ENCODE measurements at regions not wholly inside any gene's neighbourhood (a gene's known extent, or its start where the extent isn't known, plus 50 kb on each side); places are given as distances from the start of the nearest gene placed in this dataset.

- DNase-seq (ENCODE audit: low read depth): no peak
- TF ChIP-seq CTCF (IDR thresholded peaks at IDR 0.05; ENCODE audit: low read depth, low read length, missing control alignments): no peak
- H3K4me3 ChIP-seq (ENCODE audit: low read depth, low read length): no peak overlapping the region
Observed at GRCh38 chrX:124518885-124519284, 172.5 kb downstream of the SH2D1A start.

- TF ChIP-seq CTCF (IDR thresholded peaks at IDR 0.05; ENCODE audit: low read depth, low read length, missing control alignments): no peak
- DNase-seq (ENCODE audit: low read depth): no peak
- no peak overlapping the region for H3K4me3 ChIP-seq (ENCODE audit: low read depth, low read length)
Observed at GRCh38 chrX:124524852-124525251, 178.5 kb downstream of the SH2D1A start.

- TF ChIP-seq CTCF (IDR thresholded peaks at IDR 0.05; ENCODE audit: low read depth, low read length, missing control alignments): no peak
- no peak for DNase-seq (ENCODE audit: low read depth)
- H3K4me3 ChIP-seq (ENCODE audit: low read depth, low read length): no peak overlapping the region
Observed at GRCh38 chrX:124529786-124530185, 183.4 kb downstream of the SH2D1A start.

- no peak for TF ChIP-seq CTCF (IDR thresholded peaks at IDR 0.05; ENCODE audit: low read depth, low read length, missing control alignments)
- no peak for DNase-seq (ENCODE audit: low read depth)
- no peak overlapping the region for H3K4me3 ChIP-seq (ENCODE audit: low read depth, low read length)
Observed at GRCh38 chrX:124530803-124531202, 184.4 kb downstream of the SH2D1A start.

GRCh38 chrX:124534536-124534935 lies 188.2 kb downstream of the SH2D1A start:
- DNase-seq (ENCODE audit: low read depth): no peak
- TF ChIP-seq CTCF (IDR thresholded peaks at IDR 0.05; ENCODE audit: low read depth, low read length, missing control alignments): no peak
- no peak overlapping the region for H3K4me3 ChIP-seq (ENCODE audit: low read depth, low read length)

GRCh38 chrX:124540474-124540873 lies 194.1 kb downstream of the SH2D1A start:
- no peak for TF ChIP-seq CTCF (IDR thresholded peaks at IDR 0.05; ENCODE audit: low read depth, low read length, missing control alignments)
- no peak overlapping the region for H3K4me3 ChIP-seq (ENCODE audit: low read depth, low read length)
- no peak for DNase-seq (ENCODE audit: low read depth)

GRCh38 chrX:124548571-124548970 lies 202.2 kb downstream of the SH2D1A start:
- no peak for TF ChIP-seq CTCF (IDR thresholded peaks at IDR 0.05; ENCODE audit: low read depth, low read length, missing control alignments)
- DNase-seq (ENCODE audit: low read depth): no peak

More at GRCh38 chrX:124548571-124548970, 202.2 kb downstream of the SH2D1A start:
- H3K4me3 ChIP-seq (ENCODE audit: low read depth, low read length): no peak overlapping the region

Measured in GM12864 (cell line).